HT-29 (cell line): ENCODE measurements at regions not wholly inside any gene's neighbourhood (a gene's known extent, or its start where the extent isn't known, plus 50 kb on each side); places are given as distances from the start of the nearest gene placed in this dataset.
"Not testable (repeated sequence)": the region's sequence is repeated elsewhere in the genome, so short reads cannot be mapped to it uniquely, and the experiment has no call there.

ENCODE experiments used
- DNase-seq: peaks from one replicate; pipeline ENCODE4 v3.0.0-alpha.2; 2015; ENCODE audit warnings: low spot score

- no peak for DNase-seq
These were observed 430.9 kb downstream of the CHSY3 start for GRCh38 chr5:130335117-130335516.

- DNase-seq = no peak
These were observed 428.8 kb downstream of the CHSY3 start for GRCh38 chr5:130333089-130333488.

GRCh38 chr5:130331332-130331731 lies 427.1 kb downstream of the CHSY3 start:
- no peak for DNase-seq

- DNase-seq = no peak
These were observed 420.8 kb downstream of the CHSY3 start for GRCh38 chr5:130324953-130325671.

- DNase-seq = no peak
These were observed 419.7 kb downstream of the CHSY3 start for GRCh38 chr5:130323804-130324454.

- DNase-seq = no peak
These were observed 417.7 kb downstream of the CHSY3 start for GRCh38 chr5:130321931-130322330.

GRCh38 chr5:130316971-130317680 lies 412.9 kb downstream of the CHSY3 start:
- no peak for DNase-seq

- DNase-seq = no peak
These were observed 391.0 kb downstream of the CHSY3 start for GRCh38 chr5:130295235-130295634.

GRCh38 chr5:130294798-130295197 lies 390.5 kb downstream of the CHSY3 start:
- not testable (repeated sequence) for DNase-seq

GRCh38 chr5:130290219-130290618 lies 386.0 kb downstream of the CHSY3 start:
- DNase-seq = no peak

- DNase-seq = no peak
These were observed 385.1 kb downstream of the CHSY3 start for GRCh38 chr5:130289132-130290088.

GRCh38 chr5:130287438-130287837 lies 383.2 kb downstream of the CHSY3 start:
- no peak for DNase-seq

GRCh38 chr5:130286971-130287370 lies 382.7 kb downstream of the CHSY3 start:
- DNase-seq = no peak

- DNase-seq = no peak
These were observed 377.8 kb downstream of the CHSY3 start for GRCh38 chr5:130282049-130282448.

GRCh38 chr5:130280528-130281217 lies 376.4 kb downstream of the CHSY3 start:
- DNase-seq = no peak

- no peak for DNase-seq
These were observed 375.1 kb downstream of the CHSY3 start for GRCh38 chr5:130279386-130279785.

- no peak for DNase-seq
These were observed 373.9 kb downstream of the CHSY3 start for GRCh38 chr5:130278136-130278535.

- no peak for DNase-seq
These were observed 373.3 kb downstream of the CHSY3 start for GRCh38 chr5:130277522-130277921.

- no peak for DNase-seq
These were observed 372.7 kb downstream of the CHSY3 start for GRCh38 chr5:130277002-130277401.

GRCh38 chr5:130272837-130273236 lies 368.6 kb downstream of the CHSY3 start:
- DNase-seq = no peak

- DNase-seq = no peak
These were observed 366.5 kb downstream of the CHSY3 start for GRCh38 chr5:130270786-130271185.
